Breast epithelium (tissue), 3 donors: ENCODE measurements at regions not wholly inside any gene's neighbourhood (a gene's known extent, or its start where the extent isn't known, plus 50 kb on each side); places are given as distances from the start of the nearest gene placed in this dataset.

Experiments used
- CTCF ChIP-seq, 3 donors: fragments of 450-650 bp; IDR thresholded peaks; one replicate each; pipeline ENCODE4 v1.5.1; 2016 to 2017; ENCODE audit warnings: antibody characterized with exemption in 3 of 3, mild to moderate bottlenecking in 3 of 3, moderate library complexity in 3 of 3
- POLR2A ChIP-seq: fragments of 450-650 bp; IDR thresholded peaks from one replicate; pipeline ENCODE4 v1.6.1; 2016; ENCODE audit warnings: antibody characterized with exemption, mild to moderate bottlenecking, moderate library complexity
- POLR2AphosphoS5 ChIP-seq, 3 donors: sonication (generic); formaldehyde crosslinking; IDR thresholded peaks; one replicate each; pipeline ENCODE4 v1.6.1; 2017; ENCODE audit warnings: antibody characterized with exemption in 3 of 3

- TF ChIP-seq CTCF (IDR thresholded peaks at IDR 0.05) (no peak), POLR2AphosphoS5 (IDR thresholded peaks at IDR 0.05) (no peak), POLR2A (no peak)
Measured at GRCh38 chrX:110417128-110417527, 58.5 kb downstream of the RTL9 start.
